ENCODE measurements at regions not wholly inside any gene's neighbourhood (a gene's known extent, or its start where the extent isn't known, plus 50 kb on each side); places are given as distances from the start of the nearest gene placed in this dataset.

GRCh38 chr5:173423452-173424117 is 95.4 kb upstream of the STC2 start:
- no peak for DNase-seq (ENCODE audit: low spot score in 2 of 2)
- H3K4me3 Mint-ChIP-seq: no peak overlapping the region
- ATAC-seq (replicated peaks; ENCODE audit: extremely low read depth, poor library complexity, severe bottlenecking): no peak
- H3K4me1 Mint-ChIP-seq: no peaks in the 10 kb centered on the region
- no peak overlapping the region for H3K27ac Mint-ChIP-seq (ENCODE audit: low read depth)
- no peaks in the 10 kb centered on the region for H3K27me3 Mint-ChIP-seq
- no peaks in the 10 kb centered on the region for H3K36me3 Mint-ChIP-seq (ENCODE audit: insufficient read depth)
- H3K9me3 Mint-ChIP-seq: peaks cover 6% of the 10 kb centered on the region

GRCh38 chr5:173420108-173420507 is 91.9 kb upstream of the STC2 start:
- H3K9me3 Mint-ChIP-seq: peaks cover 21% of the 10 kb centered on the region

GRCh38 chr5:173413471-173413982 is 85.3 kb upstream of the STC2 start:
- Mint-ChIP-seq H3K4me3 (no peak overlapping the region), H3K36me3 (ENCODE audit: insufficient read depth) (peaks cover 2% of the 10 kb centered on the region), H3K27me3 (peaks cover 25% of the 10 kb centered on the region), H3K4me1 (no peaks in the 10 kb centered on the region), H3K27ac (ENCODE audit: low read depth) (no peak overlapping the region), H3K9me3 (peaks cover 15% of the 10 kb centered on the region)
- no peak for ATAC-seq (replicated peaks; ENCODE audit: extremely low read depth, poor library complexity, severe bottlenecking)
- no peak for DNase-seq (ENCODE audit: low spot score in 2 of 2)

More at GRCh38 chr5:173420108-173420507, 91.9 kb upstream of the STC2 start:
- Mint-ChIP-seq H3K27me3 (no peaks in the 10 kb centered on the region), H3K27ac (ENCODE audit: low read depth) (no peak overlapping the region), H3K4me1 (no peaks in the 10 kb centered on the region), H3K36me3 (ENCODE audit: insufficient read depth) (no peaks in the 10 kb centered on the region), H3K4me3 (no peak overlapping the region)
- no peak for DNase-seq (ENCODE audit: low spot score in 2 of 2)
- ATAC-seq (replicated peaks; ENCODE audit: extremely low read depth, poor library complexity, severe bottlenecking): no peak

- Mint-ChIP-seq H3K9me3 (peaks cover 10% of the 10 kb centered on the region), H3K4me3 (no peak overlapping the region), H3K27ac (ENCODE audit: low read depth) (no peak overlapping the region), H3K4me1 (no peaks in the 10 kb centered on the region), H3K27me3 (peaks cover 25% of the 10 kb centered on the region), H3K36me3 (ENCODE audit: insufficient read depth) (peaks cover 2% of the 10 kb centered on the region)
- DNase-seq (ENCODE audit: low spot score in 2 of 2) (no peak), ATAC-seq (replicated peaks; ENCODE audit: extremely low read depth, poor library complexity, severe bottlenecking) (no peak)
Observed at GRCh38 chr5:173412566-173412965, 84.4 kb upstream of the STC2 start.

- H3K4me1 Mint-ChIP-seq: no peaks in the 10 kb centered on the region
- no peak for ATAC-seq (replicated peaks; ENCODE audit: extremely low read depth, poor library complexity, severe bottlenecking)
- H3K27me3 Mint-ChIP-seq: peaks cover 25% of the 10 kb centered on the region
- peaks cover 7% of the 10 kb centered on the region for H3K9me3 Mint-ChIP-seq
- no peak for DNase-seq (ENCODE audit: low spot score in 2 of 2)
- H3K27ac Mint-ChIP-seq (ENCODE audit: low read depth): no peak overlapping the region
- no peak overlapping the region for H3K4me3 Mint-ChIP-seq
- H3K36me3 Mint-ChIP-seq (ENCODE audit: insufficient read depth): peaks cover 2% of the 10 kb centered on the region
Observed at GRCh38 chr5:173411791-173412555, 83.8 kb upstream of the STC2 start.

- DNase-seq (ENCODE audit: low spot score in 2 of 2) (no peak), ATAC-seq (replicated peaks; ENCODE audit: extremely low read depth, poor library complexity, severe bottlenecking) (no peak)
- peaks cover 25% of the 10 kb centered on the region for H3K27me3 Mint-ChIP-seq
- no peak overlapping the region for H3K4me3 Mint-ChIP-seq
- H3K4me1 Mint-ChIP-seq: no peaks in the 10 kb centered on the region
- H3K36me3 Mint-ChIP-seq (ENCODE audit: insufficient read depth): peaks cover 2% of the 10 kb centered on the region
- H3K27ac Mint-ChIP-seq (ENCODE audit: low read depth): no peak overlapping the region
- peaks cover 2% of the 10 kb centered on the region for H3K9me3 Mint-ChIP-seq
Observed at GRCh38 chr5:173410459-173411233, 82.4 kb upstream of the STC2 start.

GRCh38 chr5:173408946-173409345 is 80.7 kb upstream of the STC2 start:
- H3K4me1 Mint-ChIP-seq: no peaks in the 10 kb centered on the region
- H3K27me3 Mint-ChIP-seq: peaks cover 25% of the 10 kb centered on the region
- no peak overlapping the region for H3K4me3 Mint-ChIP-seq
- H3K9me3 Mint-ChIP-seq: no peaks in the 10 kb centered on the region
- DNase-seq (ENCODE audit: low spot score in 2 of 2) (no peak), ATAC-seq (replicated peaks; ENCODE audit: extremely low read depth, poor library complexity, severe bottlenecking) (no peak)
- H3K36me3 Mint-ChIP-seq (ENCODE audit: insufficient read depth): peaks cover 2% of the 10 kb centered on the region
- H3K27ac Mint-ChIP-seq (ENCODE audit: low read depth): no peak overlapping the region

GRCh38 chr5:173399851-173400250 is 71.6 kb upstream of the STC2 start:
- Mint-ChIP-seq H3K4me3 (no peak overlapping the region), H3K4me1 (no peaks in the 10 kb centered on the region), H3K27ac (ENCODE audit: low read depth) (no peak overlapping the region), H3K9me3 (no peaks in the 10 kb centered on the region), H3K36me3 (ENCODE audit: insufficient read depth) (no peaks in the 10 kb centered on the region), H3K27me3 (peaks cover 10% of the 10 kb centered on the region)
- no peak for ATAC-seq (replicated peaks; ENCODE audit: extremely low read depth, poor library complexity, severe bottlenecking)
- DNase-seq (ENCODE audit: low spot score in 2 of 2): no peak

GRCh38 chr5:173397516-173397915 is 69.3 kb upstream of the STC2 start:
- Mint-ChIP-seq H3K27me3 (peaks cover 33% of the 10 kb centered on the region), H3K9me3 (peaks cover 4% of the 10 kb centered on the region), H3K4me1 (no peaks in the 10 kb centered on the region), H3K36me3 (ENCODE audit: insufficient read depth) (no peaks in the 10 kb centered on the region), H3K4me3 (no peak overlapping the region), H3K27ac (ENCODE audit: low read depth) (no peak overlapping the region)
- DNase-seq (ENCODE audit: low spot score in 2 of 2): no peak
- ATAC-seq (replicated peaks; ENCODE audit: extremely low read depth, poor library complexity, severe bottlenecking): no peak

- H3K4me3 Mint-ChIP-seq: no peak overlapping the region
- no peaks in the 10 kb centered on the region for H3K4me1 Mint-ChIP-seq
- DNase-seq (ENCODE audit: low spot score in 2 of 2): no peak
- no peaks in the 10 kb centered on the region for H3K36me3 Mint-ChIP-seq (ENCODE audit: insufficient read depth)
- no peak for ATAC-seq (replicated peaks; ENCODE audit: extremely low read depth, poor library complexity, severe bottlenecking)
- H3K27ac Mint-ChIP-seq (ENCODE audit: low read depth): no peak overlapping the region
- peaks cover 4% of the 10 kb centered on the region for H3K9me3 Mint-ChIP-seq
- peaks cover 39% of the 10 kb centered on the region for H3K27me3 Mint-ChIP-seq
Observed at GRCh38 chr5:173396311-173396993, 68.2 kb upstream of the STC2 start.

- Mint-ChIP-seq H3K27me3 (peaks cover 44% of the 10 kb centered on the region), H3K36me3 (ENCODE audit: insufficient read depth) (no peaks in the 10 kb centered on the region), H3K27ac (ENCODE audit: low read depth) (no peak overlapping the region), H3K9me3 (peaks cover 4% of the 10 kb centered on the region), H3K4me1 (no peaks in the 10 kb centered on the region), H3K4me3 (no peak overlapping the region)
- no peak for ATAC-seq (replicated peaks; ENCODE audit: extremely low read depth, poor library complexity, severe bottlenecking)
- DNase-seq (ENCODE audit: low spot score in 2 of 2): no peak
Observed at GRCh38 chr5:173395933-173396308, 67.7 kb upstream of the STC2 start.

GRCh38 chr5:173395257-173395932 is 67.2 kb upstream of the STC2 start:
- Mint-ChIP-seq H3K36me3 (ENCODE audit: insufficient read depth) (no peaks in the 10 kb centered on the region), H3K4me3 (no peak overlapping the region), H3K27ac (ENCODE audit: low read depth) (no peak overlapping the region), H3K9me3 (peaks cover 4% of the 10 kb centered on the region), H3K4me1 (no peaks in the 10 kb centered on the region), H3K27me3 (peaks cover 49% of the 10 kb centered on the region)
- DNase-seq (ENCODE audit: low spot score in 2 of 2) (no peak), ATAC-seq (replicated peaks; ENCODE audit: extremely low read depth, poor library complexity, severe bottlenecking) (no peak)
